ENCODE measurements at regions not wholly inside any gene's neighbourhood (a gene's known extent, or its start where the extent isn't known, plus 50 kb on each side); places are given as distances from the start of the nearest gene placed in this dataset.

DNA sequence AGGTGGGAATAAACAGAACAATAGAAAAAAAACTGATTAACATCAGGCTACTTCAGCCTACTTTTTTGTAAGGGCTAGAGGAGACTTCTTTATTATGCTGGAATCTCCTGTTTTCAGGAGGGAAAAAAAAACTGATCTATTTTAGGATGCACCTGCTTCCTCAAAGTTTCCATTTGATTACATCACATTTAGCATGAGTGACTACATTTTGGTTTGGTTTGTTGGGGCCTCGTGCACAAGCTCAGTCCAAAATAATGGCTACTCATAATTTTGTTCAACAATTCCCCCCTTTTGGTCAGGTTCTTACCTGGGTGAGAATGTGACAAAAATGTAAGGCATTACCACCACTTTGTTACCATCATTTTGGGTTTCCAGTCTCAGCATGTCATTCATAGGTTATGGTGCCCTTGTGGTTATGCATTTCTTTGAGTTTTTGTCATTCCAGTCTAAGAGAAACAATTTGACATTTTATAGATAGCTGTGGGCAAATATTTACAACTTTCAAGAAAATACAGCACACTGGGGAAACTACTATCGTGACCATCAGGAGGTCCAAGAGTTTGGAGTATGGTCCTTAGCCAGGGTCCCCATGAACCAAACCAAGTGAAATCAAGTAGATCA is 93.6 kb upstream of the ATP11B start:
- Histone ChIP-seq H3K27me3 (replicated peaks; ENCODE audit: insufficient read depth) (no peaks in the 10 kb centered on the region), H3K9me3 (no peaks in the 10 kb centered on the region), H3K4me3 (no peak overlapping the region), H3K36me3 (no peaks in the 10 kb centered on the region), H3K4me1 (replicated peaks) (no peaks in the 10 kb centered on the region), H3K27ac (no peak overlapping the region)
- intact Hi-C loops (cut with DNase I) = no loop called here
- WGBS = 83% methylated on average over 2 of the region's 2 CpGs
- no peak for DNase-seq (ENCODE audit: low spot score)
- TF ChIP-seq POLR2AphosphoS5 (IDR thresholded peaks at IDR 0.05) = no peak
- TF ChIP-seq, protein P1, sequence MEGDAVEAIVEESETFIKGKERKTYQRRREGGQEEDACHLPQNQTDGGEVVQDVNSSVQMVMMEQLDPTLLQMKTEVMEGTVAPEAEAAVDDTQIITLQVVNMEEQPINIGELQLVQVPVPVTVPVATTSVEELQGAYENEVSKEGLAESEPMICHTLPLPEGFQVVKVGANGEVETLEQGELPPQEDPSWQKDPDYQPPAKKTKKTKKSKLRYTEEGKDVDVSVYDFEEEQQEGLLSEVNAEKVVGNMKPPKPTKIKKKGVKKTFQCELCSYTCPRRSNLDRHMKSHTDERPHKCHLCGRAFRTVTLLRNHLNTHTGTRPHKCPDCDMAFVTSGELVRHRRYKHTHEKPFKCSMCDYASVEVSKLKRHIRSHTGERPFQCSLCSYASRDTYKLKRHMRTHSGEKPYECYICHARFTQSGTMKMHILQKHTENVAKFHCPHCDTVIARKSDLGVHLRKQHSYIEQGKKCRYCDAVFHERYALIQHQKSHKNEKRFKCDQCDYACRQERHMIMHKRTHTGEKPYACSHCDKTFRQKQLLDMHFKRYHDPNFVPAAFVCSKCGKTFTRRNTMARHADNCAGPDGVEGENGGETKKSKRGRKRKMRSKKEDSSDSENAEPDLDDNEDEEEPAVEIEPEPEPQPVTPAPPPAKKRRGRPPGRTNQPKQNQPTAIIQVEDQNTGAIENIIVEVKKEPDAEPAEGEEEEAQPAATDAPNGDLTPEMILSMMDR (IDR thresholded peaks at IDR 0.05) = no peak
- no peak for TF ChIP-seq POLR2A (IDR thresholded peaks at IDR 0.05)

DNA sequence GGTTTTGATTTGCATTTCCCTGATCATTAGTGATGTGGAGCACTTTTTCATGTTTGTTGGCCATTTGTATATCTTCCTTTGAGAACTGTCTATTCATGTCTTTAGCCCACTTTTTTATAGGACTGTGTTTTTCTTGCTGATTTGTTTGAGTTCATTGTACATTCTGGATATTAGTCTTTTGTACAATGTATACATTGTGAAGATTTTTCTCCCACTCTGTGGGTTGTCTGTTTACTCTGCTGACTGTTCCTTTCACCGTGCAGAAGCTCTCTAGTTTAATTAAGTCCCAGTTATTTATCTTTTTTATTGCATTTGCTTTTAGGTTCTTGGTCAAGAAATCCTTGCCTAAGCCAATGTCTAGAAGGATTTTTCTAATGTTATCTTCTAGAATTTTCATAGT is 91.1 kb upstream of the ATP11B start:
- Histone ChIP-seq H3K9me3 (no peaks in the 10 kb centered on the region), H3K27ac (no peak overlapping the region), H3K27me3 (replicated peaks; ENCODE audit: insufficient read depth) (no peaks in the 10 kb centered on the region), H3K4me3 (no peak overlapping the region), H3K36me3 (no peaks in the 10 kb centered on the region), H3K4me1 (replicated peaks) (no peaks in the 10 kb centered on the region)
- intact Hi-C loops (cut with DNase I) = no loop called here
- TF ChIP-seq POLR2AphosphoS5 (IDR thresholded peaks at IDR 0.05) = no peak
- TF ChIP-seq, protein P1 (IDR thresholded peaks at IDR 0.05) = no peak
- no peak for TF ChIP-seq POLR2A (IDR thresholded peaks at IDR 0.05)
- no peak for DNase-seq (ENCODE audit: low spot score)
- 29% methylated on average over 1 of the region's 1 CpG for WGBS

DNA sequence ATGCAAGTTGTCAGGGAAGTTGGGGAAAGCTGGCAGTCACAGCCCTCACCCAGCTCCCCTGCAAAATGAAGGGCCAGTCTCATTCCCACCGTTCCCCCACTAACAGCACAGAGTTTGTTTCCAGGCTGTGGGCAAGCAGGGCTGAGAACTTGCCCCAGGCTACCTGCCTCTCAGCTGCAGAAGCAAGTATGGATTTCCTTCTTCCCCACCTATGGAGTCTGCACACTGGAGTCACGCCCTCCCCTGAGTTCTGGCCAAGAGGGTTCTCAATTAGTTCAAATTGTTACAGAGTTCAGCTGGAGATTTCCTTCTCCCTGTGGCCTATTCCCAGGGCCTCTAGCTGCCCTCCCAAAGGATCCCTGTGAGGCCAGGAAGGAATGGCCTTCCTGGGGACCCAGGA is 90.1 kb upstream of the ATP11B start:
- no peaks in the 10 kb centered on the region for H3K9me3 ChIP-seq
- WGBS = 85% methylated on average over 2 of the region's 2 CpGs
- no peaks in the 10 kb centered on the region for H3K36me3 ChIP-seq
- DNase-seq (ENCODE audit: low spot score) = no peak
- H3K4me3 ChIP-seq = no peak overlapping the region
- no peaks in the 10 kb centered on the region for H3K27me3 ChIP-seq (replicated peaks; ENCODE audit: insufficient read depth)
- no peak overlapping the region for H3K27ac ChIP-seq
- TF ChIP-seq POLR2A (IDR thresholded peaks at IDR 0.05) = no peak
- TF ChIP-seq, protein P1 (IDR thresholded peaks at IDR 0.05) = no peak
- no peak for TF ChIP-seq POLR2AphosphoS5 (IDR thresholded peaks at IDR 0.05)
- no peaks in the 10 kb centered on the region for H3K4me1 ChIP-seq (replicated peaks)
- intact Hi-C loops (cut with DNase I) = no loop called here

DNA sequence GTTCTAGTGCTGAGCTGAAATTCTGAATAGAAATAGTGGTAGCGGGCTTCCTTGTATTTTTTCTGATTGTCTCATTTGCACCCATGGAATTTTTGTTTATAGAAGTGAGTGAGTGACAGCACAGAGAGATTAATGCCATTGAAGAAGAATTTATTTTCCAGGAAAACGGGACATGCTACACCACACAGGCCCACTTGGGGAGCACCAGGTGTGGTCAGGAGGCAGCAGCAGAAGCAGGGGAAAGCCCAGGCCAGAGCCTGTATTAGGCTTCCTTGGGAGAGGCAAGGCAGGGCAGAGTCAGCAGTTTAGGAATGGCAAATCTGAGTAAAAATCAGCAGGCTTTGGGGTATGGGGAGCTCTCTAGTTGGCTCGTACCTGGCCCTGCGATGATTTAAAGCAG is 88.4 kb upstream of the ATP11B start:
- intact Hi-C loops (cut with DNase I) = no loop called here
- H3K4me3 ChIP-seq = no peak overlapping the region
- no peaks in the 10 kb centered on the region for H3K4me1 ChIP-seq (replicated peaks)
- H3K9me3 ChIP-seq = no peaks in the 10 kb centered on the region
- H3K27ac ChIP-seq = no peak overlapping the region
- no peaks in the 10 kb centered on the region for H3K36me3 ChIP-seq
- 83% methylated on average over 4 of the region's 4 CpGs for WGBS
- TF ChIP-seq, protein P1 (IDR thresholded peaks at IDR 0.05) = no peak
- no peak for TF ChIP-seq POLR2AphosphoS5 (IDR thresholded peaks at IDR 0.05)
- no peak for TF ChIP-seq POLR2A (IDR thresholded peaks at IDR 0.05)
- no peak for DNase-seq (ENCODE audit: low spot score)
- H3K27me3 ChIP-seq (replicated peaks; ENCODE audit: insufficient read depth) = no peaks in the 10 kb centered on the region

DNA sequence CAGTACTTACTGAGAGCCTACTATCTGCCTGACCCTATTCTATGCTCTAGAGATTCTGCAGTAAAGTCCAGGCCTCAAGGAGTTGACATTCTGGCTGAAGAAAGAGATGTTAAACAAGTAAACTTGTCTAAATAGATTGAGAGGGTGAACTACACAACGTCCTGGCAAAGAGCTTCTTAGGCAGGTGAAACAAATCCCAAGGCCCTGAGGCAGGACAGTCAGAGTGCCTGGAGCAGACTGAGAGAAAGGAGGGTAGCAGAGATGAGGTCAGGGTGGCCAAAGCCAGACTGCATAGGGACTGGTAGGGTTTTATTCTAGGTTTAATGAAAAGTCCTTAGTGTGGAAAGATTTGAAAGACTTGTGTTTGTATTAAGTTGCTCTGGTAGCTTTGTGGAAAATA is 84.5 kb upstream of the ATP11B start:
- TF ChIP-seq, protein P1 (IDR thresholded peaks at IDR 0.05) = no peak
- no peak for TF ChIP-seq POLR2A (IDR thresholded peaks at IDR 0.05)
- no peak for TF ChIP-seq POLR2AphosphoS5 (IDR thresholded peaks at IDR 0.05)
- Histone ChIP-seq H3K27ac (no peak overlapping the region), H3K4me1 (replicated peaks) (no peaks in the 10 kb centered on the region), H3K4me3 (no peak overlapping the region), H3K9me3 (no peaks in the 10 kb centered on the region), H3K36me3 (no peaks in the 10 kb centered on the region), H3K27me3 (replicated peaks; ENCODE audit: insufficient read depth) (no peaks in the 10 kb centered on the region)
- intact Hi-C loops (cut with DNase I) = no loop called here
- 41% methylated on average over 1 of the region's 1 CpG for WGBS
- no peak for DNase-seq (ENCODE audit: low spot score)

Measured in prostate gland (tissue), 2 donors.